DOHH2 (cell line): ENCODE measurements at regions not wholly inside any gene's neighbourhood (a gene's known extent, or its start where the extent isn't known, plus 50 kb on each side); places are given as distances from the start of the nearest gene placed in this dataset.

Experiments used
- H3F3A ChIP-seq: fragments of 200-600 bp; sonication (generic), shearing (Covaris generic); 2 replicates; pipeline ENCODE4 v1.6.0; 2016; ENCODE audit warnings: antibody characterized with exemption, mild to moderate bottlenecking; ENCODE audit not compliant: control insufficient read depth, insufficient read depth
- H3K27ac ChIP-seq: fragments of 200-600 bp; sonication (generic); 2 replicates; pipeline ENCODE4 v1.5.1; 2014; ENCODE audit warnings: low read depth, mild to moderate bottlenecking, low read length, moderate library complexity
- H3K27me3 ChIP-seq: fragments of 200-600 bp; sonication (generic); 2 replicates; pipeline ENCODE4 v1.6.1; 2014; ENCODE audit warnings: mild to moderate bottlenecking, low read length, mixed read lengths; ENCODE audit not compliant: control insufficient read depth
- H3K36me3 ChIP-seq: fragments of 200-600 bp; sonication (generic); 2 replicates; pipeline ENCODE4 v1.6.1; 2014; ENCODE audit warnings: mild to moderate bottlenecking, low read length, moderate library complexity, mixed read lengths; ENCODE audit not compliant: control insufficient read depth
- H3K4me1 ChIP-seq: fragments of 200-600 bp; sonication (generic); 2 replicates; pipeline ENCODE4 v1.6.1; 2014; ENCODE audit warnings: mild to moderate bottlenecking, low read length, mixed read lengths; ENCODE audit not compliant: control insufficient read depth
- H3K4me2 ChIP-seq: fragments of 200-600 bp; sonication (generic); 2 replicates; pipeline ENCODE4 v1.6.0; 2014; ENCODE audit warnings: mild to moderate bottlenecking, low read length, moderate library complexity
- H3K4me3 ChIP-seq: fragments of 200-600 bp; sonication (generic); 2 replicates; pipeline ENCODE4 v1.5.1; 2014; ENCODE audit warnings: mild to moderate bottlenecking, low read length, mixed read lengths
- H3K79me2 ChIP-seq: fragments of 200-600 bp; sonication (generic); 2 replicates; pipeline ENCODE4 v1.6.1; 2014; ENCODE audit warnings: mild to moderate bottlenecking, low read length, mixed read lengths; ENCODE audit not compliant: control insufficient read depth
- H3K9me2 ChIP-seq: fragments of 200-600 bp; sonication (generic); replicated peaks from 2 replicates; pipeline ENCODE4 v1.6.1; 2014; ENCODE audit warnings: mild to moderate bottlenecking, low read length, mixed read lengths; ENCODE audit not compliant: control insufficient read depth
- H3K9me3 ChIP-seq: fragments of 200-600 bp; sonication (generic); 2 replicates; pipeline ENCODE4 v1.6.1; 2014; ENCODE audit warnings: antibody characterized with exemption, low read length, mixed read lengths; ENCODE audit not compliant: control insufficient read depth, insufficient read depth
- H4K20me1 ChIP-seq: fragments of 200-600 bp; sonication (generic); 2 replicates; pipeline ENCODE4 v1.6.0; 2014; ENCODE audit warnings: low read depth, mild to moderate bottlenecking, antibody characterized with exemption, low read length, moderate library complexity; ENCODE audit not compliant: control insufficient read depth, insufficient read depth
- EZH2phosphoT487 ChIP-seq: fragments of 200-600 bp; sonication (generic); IDR thresholded peaks from 2 replicates; pipeline ENCODE4 v1.6.1; 2017; ENCODE audit warnings: borderline replicate concordance, mild to moderate bottlenecking, antibody characterized with exemption, low read length, moderate library complexity, mixed read lengths
- TF ChIP-seq, protein P1 (sequence below): fragments of 200-600 bp; sonication (generic); IDR thresholded peaks from one replicate; pipeline ENCODE4 v1.5.1; 2014; ENCODE audit warnings: antibody characterized with exemption, mild to moderate bottlenecking, low read depth, low read length; ENCODE audit not compliant: poor library complexity, severe bottlenecking

GRCh38 chr1:228837817-228838716 is 102.8 kb downstream of the RHOU start:
- Histone ChIP-seq H3F3A (no peaks in the 10 kb centered on the region), H3K4me2 (no peak overlapping the region), H3K4me3 (no peak overlapping the region), H3K36me3 (no peaks in the 10 kb centered on the region), H3K79me2 (no peaks in the 10 kb centered on the region), H3K9me3 (no peaks in the 10 kb centered on the region), H3K4me1 (no peaks in the 10 kb centered on the region), H3K27me3 (no peaks in the 10 kb centered on the region), H3K27ac (no peak overlapping the region), H4K20me1 (no peaks in the 10 kb centered on the region), H3K9me2 (no peaks in the 10 kb centered on the region)
- TF ChIP-seq, protein P1, sequence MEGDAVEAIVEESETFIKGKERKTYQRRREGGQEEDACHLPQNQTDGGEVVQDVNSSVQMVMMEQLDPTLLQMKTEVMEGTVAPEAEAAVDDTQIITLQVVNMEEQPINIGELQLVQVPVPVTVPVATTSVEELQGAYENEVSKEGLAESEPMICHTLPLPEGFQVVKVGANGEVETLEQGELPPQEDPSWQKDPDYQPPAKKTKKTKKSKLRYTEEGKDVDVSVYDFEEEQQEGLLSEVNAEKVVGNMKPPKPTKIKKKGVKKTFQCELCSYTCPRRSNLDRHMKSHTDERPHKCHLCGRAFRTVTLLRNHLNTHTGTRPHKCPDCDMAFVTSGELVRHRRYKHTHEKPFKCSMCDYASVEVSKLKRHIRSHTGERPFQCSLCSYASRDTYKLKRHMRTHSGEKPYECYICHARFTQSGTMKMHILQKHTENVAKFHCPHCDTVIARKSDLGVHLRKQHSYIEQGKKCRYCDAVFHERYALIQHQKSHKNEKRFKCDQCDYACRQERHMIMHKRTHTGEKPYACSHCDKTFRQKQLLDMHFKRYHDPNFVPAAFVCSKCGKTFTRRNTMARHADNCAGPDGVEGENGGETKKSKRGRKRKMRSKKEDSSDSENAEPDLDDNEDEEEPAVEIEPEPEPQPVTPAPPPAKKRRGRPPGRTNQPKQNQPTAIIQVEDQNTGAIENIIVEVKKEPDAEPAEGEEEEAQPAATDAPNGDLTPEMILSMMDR = no peak
- TF ChIP-seq EZH2phosphoT487 = no peak

GRCh38 chr1:228838717-228839500 is 103.6 kb downstream of the RHOU start:
- H3K27ac ChIP-seq = no peak overlapping the region
- TF ChIP-seq, protein P1 = no peak
- no peak for TF ChIP-seq EZH2phosphoT487
- H3K4me1 ChIP-seq = no peaks in the 10 kb centered on the region
- no peaks in the 10 kb centered on the region for H3F3A ChIP-seq
- no peaks in the 10 kb centered on the region for H3K36me3 ChIP-seq
- no peak overlapping the region for H3K4me3 ChIP-seq
- no peaks in the 10 kb centered on the region for H3K79me2 ChIP-seq
- no peak overlapping the region for H3K4me2 ChIP-seq
- no peaks in the 10 kb centered on the region for H3K27me3 ChIP-seq
- H4K20me1 ChIP-seq = no peaks in the 10 kb centered on the region
- H3K9me2 ChIP-seq = no peaks in the 10 kb centered on the region
- H3K9me3 ChIP-seq = no peaks in the 10 kb centered on the region

DNA sequence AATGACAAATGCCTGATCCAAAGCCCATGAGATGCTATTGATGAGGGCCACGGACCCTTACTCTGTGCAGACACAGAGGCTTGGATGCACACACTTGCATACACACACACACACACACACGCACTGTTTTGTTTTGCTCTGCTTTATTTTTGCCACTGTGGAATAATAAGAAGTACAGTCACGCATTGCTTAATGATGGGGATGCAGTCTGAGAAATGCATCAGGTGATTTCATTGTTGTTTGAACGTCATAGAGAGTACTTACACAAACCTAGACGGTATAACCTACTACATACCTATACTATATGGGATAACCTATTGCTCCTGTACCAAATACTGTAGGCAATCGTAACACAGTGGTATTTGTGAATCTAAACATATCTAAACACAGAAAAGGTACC is 104.4 kb downstream of the RHOU start:
- Histone ChIP-seq H3K36me3 (no peaks in the 10 kb centered on the region), H3K27ac (no peak overlapping the region), H3K4me3 (no peak overlapping the region), H4K20me1 (no peaks in the 10 kb centered on the region), H3K9me3 (no peaks in the 10 kb centered on the region), H3K4me2 (no peak overlapping the region), H3K79me2 (no peaks in the 10 kb centered on the region), H3K4me1 (no peaks in the 10 kb centered on the region), H3K9me2 (no peaks in the 10 kb centered on the region), H3K27me3 (no peaks in the 10 kb centered on the region), H3F3A (no peaks in the 10 kb centered on the region)
- TF ChIP-seq, protein P1 = no peak
- TF ChIP-seq EZH2phosphoT487 = no peak
